ENCODE measurements at regions not wholly inside any gene's neighbourhood (a gene's known extent, or its start where the extent isn't known, plus 50 kb on each side); places are given as distances from the start of the nearest gene placed in this dataset.
"Not testable (repeated sequence)": the region's sequence is repeated elsewhere in the genome, so short reads cannot be mapped to it uniquely, and the experiment has no call there.

GRCh38 chr16:5835876-5836275 lies 738.3 kb upstream of the EEF2KMT start:
- DNase-seq (ENCODE audit: low read depth in 3 of 3, low spot score in 1 of 3): no peak

- DNase-seq (ENCODE audit: low read depth in 3 of 3, low spot score in 1 of 3): no peak
Observed at GRCh38 chr16:5826332-5826731, 728.7 kb upstream of the EEF2KMT start.

GRCh38 chr16:5820472-5820871 lies 722.9 kb upstream of the EEF2KMT start:
- no peak for DNase-seq (ENCODE audit: low read depth in 3 of 3, low spot score in 1 of 3)

- no peak for DNase-seq (ENCODE audit: low read depth in 3 of 3, low spot score in 1 of 3)
Observed at GRCh38 chr16:5815570-5816237, 718.1 kb upstream of the EEF2KMT start.

- no peak for DNase-seq (ENCODE audit: low read depth in 3 of 3, low spot score in 1 of 3)
Observed at GRCh38 chr16:5801396-5801795, 703.8 kb upstream of the EEF2KMT start.

- no peak for DNase-seq (ENCODE audit: low read depth in 3 of 3, low spot score in 1 of 3)
Observed at GRCh38 chr16:5793556-5793955, 696.0 kb upstream of the EEF2KMT start.

- DNase-seq (ENCODE audit: low read depth in 3 of 3, low spot score in 1 of 3): no peak
Observed at GRCh38 chr16:5791011-5791657, 693.5 kb upstream of the EEF2KMT start.

GRCh38 chr16:5790512-5790911 lies 692.9 kb upstream of the EEF2KMT start:
- DNase-seq (ENCODE audit: low read depth in 3 of 3, low spot score in 1 of 3): no peak

- DNase-seq (ENCODE audit: low read depth in 3 of 3, low spot score in 1 of 3): no peak
Observed at GRCh38 chr16:5789033-5789432, 691.4 kb upstream of the EEF2KMT start.

GRCh38 chr16:5781436-5781835 lies 683.8 kb upstream of the EEF2KMT start:
- no peak for DNase-seq (ENCODE audit: low read depth in 3 of 3, low spot score in 1 of 3)

GRCh38 chr16:5776876-5777275 lies 679.3 kb upstream of the EEF2KMT start:
- no peak for DNase-seq (ENCODE audit: low read depth in 3 of 3, low spot score in 1 of 3)

GRCh38 chr16:5775916-5776315 lies 678.3 kb upstream of the EEF2KMT start:
- no peak for DNase-seq (ENCODE audit: low read depth in 3 of 3, low spot score in 1 of 3)

GRCh38 chr16:5770118-5770517 lies 672.5 kb upstream of the EEF2KMT start:
- no peak for DNase-seq (ENCODE audit: low read depth in 3 of 3, low spot score in 1 of 3)

GRCh38 chr16:5769513-5769912 lies 671.9 kb upstream of the EEF2KMT start:
- no peak for DNase-seq (ENCODE audit: low read depth in 3 of 3, low spot score in 1 of 3)

- DNase-seq (ENCODE audit: low read depth in 3 of 3, low spot score in 1 of 3): no peak
Observed at GRCh38 chr16:5768445-5768844, 670.9 kb upstream of the EEF2KMT start.

GRCh38 chr16:5763176-5763575 lies 665.6 kb upstream of the EEF2KMT start:
- DNase-seq (ENCODE audit: low read depth in 3 of 3, low spot score in 1 of 3): no peak

- DNase-seq (ENCODE audit: low read depth in 3 of 3, low spot score in 1 of 3): no peak
Observed at GRCh38 chr16:5762362-5762761, 664.8 kb upstream of the EEF2KMT start.

- DNase-seq (ENCODE audit: low read depth in 3 of 3, low spot score in 1 of 3): no peak
Observed at GRCh38 chr16:5761592-5761991, 664.0 kb upstream of the EEF2KMT start.

- no peak for DNase-seq (ENCODE audit: low read depth in 3 of 3, low spot score in 1 of 3)
Observed at GRCh38 chr16:5758281-5758680, 660.7 kb upstream of the EEF2KMT start.

GRCh38 chr16:5756969-5757368 lies 659.4 kb upstream of the EEF2KMT start:
- DNase-seq (ENCODE audit: low read depth in 3 of 3, low spot score in 1 of 3): no peak

GRCh38 chr16:5753381-5753780 lies 655.8 kb upstream of the EEF2KMT start:
- DNase-seq (ENCODE audit: low read depth in 3 of 3, low spot score in 1 of 3): no peak

- no peak for DNase-seq (ENCODE audit: low read depth in 3 of 3, low spot score in 1 of 3)
Observed at GRCh38 chr16:5751216-5751615, 653.6 kb upstream of the EEF2KMT start.

GRCh38 chr16:5750439-5750838 lies 652.8 kb upstream of the EEF2KMT start:
- DNase-seq (ENCODE audit: low read depth in 3 of 3, low spot score in 1 of 3): not testable (repeated sequence)
